OCI-LY7 (cell line): ENCODE measurements at regions not wholly inside any gene's neighbourhood (a gene's known extent, or its start where the extent isn't known, plus 50 kb on each side); places are given as distances from the start of the nearest gene placed in this dataset.

Source experiments
- BruUV-seq: library from RNA; stranded (reverse); fragments of 400-500 nt; replicated peaks from 2 replicates; lab custom pipeline; 2021; lab: Mats Ljungman, UMichigan
- CTCF ChIA-PET: fragments of 300-600 bp; sonication (Branson Sonifier 250); formaldehyde crosslinking; loops from one replicate; lab custom pipeline; 2022; ENCODE audit warnings: antibody characterized with exemption; ENCODE audit not compliant: unreplicated experiment; lab: Charles Lee
- POLR2A ChIA-PET: fragments of 300-600 bp; sonication (Branson Sonifier 250); formaldehyde crosslinking; loops from one replicate; lab custom pipeline; 2022; ENCODE audit warnings: antibody characterized with exemption; lab: Charles Lee
- DNase-seq: peaks from one replicate; pipeline ENCODE4 v3.0.0-alpha.2; 2015; ENCODE audit warnings: low spot score
- H2AFZ ChIP-seq: fragments of 200-600 bp; sonication (generic), shearing (Covaris generic); 2 replicates; pipeline ENCODE4 v1.6.1; 2014; ENCODE audit warnings: mild to moderate bottlenecking, antibody characterized with exemption, low read length, moderate library complexity
- H3K27ac ChIP-seq: fragments of 200-600 bp; sonication (generic); 2 replicates; pipeline ENCODE4 v1.5.1; 2014; ENCODE audit warnings: mixed run types, low read depth, mild to moderate bottlenecking, moderate library complexity, low read length, inconsistent platforms; ENCODE audit not compliant: poor library complexity, severe bottlenecking
- H3K36me3 ChIP-seq: fragments of 200-600 bp; sonication (generic); 2 replicates; pipeline ENCODE4 v1.6.1; 2014; ENCODE audit warnings: mild to moderate bottlenecking, antibody characterized with exemption, low read length, moderate library complexity, mixed read lengths; ENCODE audit not compliant: insufficient read depth
- H3K4me1 ChIP-seq: fragments of 200-600 bp; sonication (generic); 2 replicates; pipeline ENCODE4 v1.5.1; 2014; ENCODE audit warnings: mild to moderate bottlenecking, low read length; ENCODE audit not compliant: insufficient read depth, poor library complexity, severe bottlenecking
- H3K4me2 ChIP-seq: fragments of 200-600 bp; sonication (generic); 2 replicates; pipeline ENCODE4 v1.6.1; 2014; ENCODE audit warnings: mild to moderate bottlenecking, low read length
- H3K4me3 ChIP-seq: fragments of 200-600 bp; sonication (generic); 2 replicates; pipeline ENCODE4 v1.5.1; 2014; ENCODE audit warnings: mild to moderate bottlenecking, low read depth, low read length; ENCODE audit not compliant: poor library complexity, severe bottlenecking
- H3K79me2 ChIP-seq: fragments of 200-600 bp; sonication (generic); 2 replicates; pipeline ENCODE4 v1.6.1; 2016; ENCODE audit warnings: low read depth, mild to moderate bottlenecking, low read length, moderate library complexity, mixed read lengths; ENCODE audit not compliant: insufficient read depth
- H3K9me2 ChIP-seq: fragments of 200-600 bp; sonication (generic); 2 replicates; pipeline ENCODE4 v1.6.1; 2016; ENCODE audit warnings: mild to moderate bottlenecking, low read length, mixed read lengths; ENCODE audit not compliant: insufficient read depth
- H3K9me3 ChIP-seq: fragments of 200-600 bp; sonication (generic); 2 replicates; pipeline ENCODE4 v1.6.1; 2014; ENCODE audit warnings: mild to moderate bottlenecking, mixed run types, low read length, mixed read lengths
- H4K20me1 ChIP-seq: fragments of 200-600 bp; sonication (generic); 2 replicates; pipeline ENCODE4 v1.6.1; 2014; ENCODE audit warnings: mild to moderate bottlenecking, antibody characterized with exemption, low read length, moderate library complexity, mixed read lengths; ENCODE audit not compliant: insufficient read depth
- EZH2phosphoT487 ChIP-seq: fragments of 200-600 bp; sonication (generic); IDR thresholded peaks from 2 replicates; pipeline ENCODE4 v1.6.1; 2018; ENCODE audit warnings: low read depth, borderline replicate concordance, mild to moderate bottlenecking, mixed run types, antibody characterized with exemption, low read length, moderate library complexity, mixed read lengths
- intact Hi-C: fragments of 100-400 bp; cut with micrococcal nuclease; formaldehyde crosslinking; loops from one replicate; pipeline ENCODE4 v1.10.0; 2022; ENCODE audit not compliant: unreplicated experiment
- TF ChIP-seq, protein P1 (sequence below): fragments of 200-600 bp; sonication (generic); conservative IDR thresholded peaks from 2 replicates; pipeline ENCODE4 v1.5.1; 2014; ENCODE audit warnings: mild to moderate bottlenecking, antibody characterized with exemption, low read length, moderate library complexity, mixed read lengths

DNA sequence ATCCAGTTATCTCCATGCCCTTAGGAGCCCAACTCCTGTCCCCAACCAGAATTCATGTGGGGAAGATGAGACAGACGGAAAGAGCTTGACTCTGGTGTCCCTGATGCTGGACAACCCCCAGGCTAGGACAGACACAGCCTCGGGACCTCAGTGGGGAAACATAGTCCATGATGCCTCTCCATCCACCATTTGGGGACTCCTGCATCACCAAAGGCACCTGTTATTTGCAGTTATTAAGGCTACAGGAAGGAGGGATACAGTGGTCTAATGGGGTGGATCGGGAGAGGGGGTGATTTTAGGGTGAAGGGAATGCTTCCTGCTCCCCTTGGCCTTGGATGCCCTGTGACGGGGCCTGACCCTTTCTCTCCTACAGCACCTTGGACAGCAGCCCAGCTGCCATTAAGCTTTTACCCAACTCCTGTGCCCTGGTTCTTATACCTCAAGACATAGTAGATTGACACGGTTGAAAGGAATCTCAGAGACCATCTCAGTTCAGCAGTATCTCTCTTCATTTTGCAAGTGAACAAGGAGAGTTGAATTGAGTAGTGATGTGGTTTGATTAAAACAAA, 111.6 kb downstream of the MATN1 start:
- H3K4me3 ChIP-seq = no peak overlapping the region
- intact Hi-C loops = no loop called here
- no peak overlapping the region for H3K27ac ChIP-seq
- no peaks in the 10 kb centered on the region for H3K36me3 ChIP-seq
- no peaks in the 10 kb centered on the region for H3K9me3 ChIP-seq
- no peaks in the 10 kb centered on the region for H3K79me2 ChIP-seq
- H3K4me2 ChIP-seq = no peak overlapping the region
- H3K9me2 ChIP-seq = no peaks in the 10 kb centered on the region
- TF ChIP-seq, protein P1, sequence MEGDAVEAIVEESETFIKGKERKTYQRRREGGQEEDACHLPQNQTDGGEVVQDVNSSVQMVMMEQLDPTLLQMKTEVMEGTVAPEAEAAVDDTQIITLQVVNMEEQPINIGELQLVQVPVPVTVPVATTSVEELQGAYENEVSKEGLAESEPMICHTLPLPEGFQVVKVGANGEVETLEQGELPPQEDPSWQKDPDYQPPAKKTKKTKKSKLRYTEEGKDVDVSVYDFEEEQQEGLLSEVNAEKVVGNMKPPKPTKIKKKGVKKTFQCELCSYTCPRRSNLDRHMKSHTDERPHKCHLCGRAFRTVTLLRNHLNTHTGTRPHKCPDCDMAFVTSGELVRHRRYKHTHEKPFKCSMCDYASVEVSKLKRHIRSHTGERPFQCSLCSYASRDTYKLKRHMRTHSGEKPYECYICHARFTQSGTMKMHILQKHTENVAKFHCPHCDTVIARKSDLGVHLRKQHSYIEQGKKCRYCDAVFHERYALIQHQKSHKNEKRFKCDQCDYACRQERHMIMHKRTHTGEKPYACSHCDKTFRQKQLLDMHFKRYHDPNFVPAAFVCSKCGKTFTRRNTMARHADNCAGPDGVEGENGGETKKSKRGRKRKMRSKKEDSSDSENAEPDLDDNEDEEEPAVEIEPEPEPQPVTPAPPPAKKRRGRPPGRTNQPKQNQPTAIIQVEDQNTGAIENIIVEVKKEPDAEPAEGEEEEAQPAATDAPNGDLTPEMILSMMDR = no peak
- TF ChIP-seq EZH2phosphoT487 = no peak
- POLR2A ChIA-PET = no interaction called here
- H3K4me1 ChIP-seq = no peaks in the 10 kb centered on the region
- H2AFZ ChIP-seq = no peak overlapping the region
- CTCF ChIA-PET = no interaction called here
- BruUV-seq = no TSS peak
- no peak for DNase-seq
- no peaks in the 10 kb centered on the region for H4K20me1 ChIP-seq

GRCh38 chr1:30610917-30611316, 112.5 kb downstream of the MATN1 start:
- no peaks in the 10 kb centered on the region for H4K20me1 ChIP-seq
- TF ChIP-seq, protein P1 = no peak
- no peak for TF ChIP-seq EZH2phosphoT487
- DNase-seq = no peak
- ChIA-PET CTCF (no interaction called here), POLR2A (no interaction called here)
- no peaks in the 10 kb centered on the region for H3K4me1 ChIP-seq
- H3K9me2 ChIP-seq = no peaks in the 10 kb centered on the region
- H3K36me3 ChIP-seq = no peaks in the 10 kb centered on the region
- no peak overlapping the region for H3K27ac ChIP-seq
- no peaks in the 10 kb centered on the region for H3K79me2 ChIP-seq
- H2AFZ ChIP-seq = no peak overlapping the region
- intact Hi-C loops = no loop called here
- no TSS peak for BruUV-seq
- H3K4me3 ChIP-seq = no peak overlapping the region
- H3K9me3 ChIP-seq = no peaks in the 10 kb centered on the region
- no peak overlapping the region for H3K4me2 ChIP-seq

DNA sequence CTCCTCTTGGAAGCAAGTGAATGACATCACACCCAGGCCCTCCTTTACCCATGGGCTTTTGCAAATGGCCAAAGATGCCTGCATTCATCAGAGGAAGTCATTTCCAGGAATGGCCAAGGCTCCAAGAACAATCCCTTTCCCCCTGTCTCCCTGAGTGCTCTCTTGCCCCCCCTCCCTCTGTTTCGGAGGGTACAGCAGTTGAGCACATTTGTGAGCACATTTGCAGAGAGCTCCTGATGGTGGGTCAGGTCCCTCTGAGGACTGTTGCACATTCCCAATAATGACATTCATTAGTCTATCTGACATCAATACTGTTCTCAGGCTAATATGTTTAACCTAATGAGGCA, 113.4 kb downstream of the MATN1 start:
- no peak for TF ChIP-seq EZH2phosphoT487
- TF ChIP-seq, protein P1 = no peak
- CTCF ChIA-PET = interaction anchor here (0.6 kb wide), 1 partner anchor 63 kb away, joined by 3 read pairs; no protein-coding TSS in a partner anchor

More for the DNA sequence above, 113.4 kb downstream of the MATN1 start:
- Histone ChIP-seq H3K27ac (no peak overlapping the region), H3K4me1 (no peaks in the 10 kb centered on the region), H3K79me2 (no peaks in the 10 kb centered on the region), H2AFZ (no peak overlapping the region), H3K9me3 (no peaks in the 10 kb centered on the region), H3K4me3 (no peak overlapping the region), H3K36me3 (no peaks in the 10 kb centered on the region), H3K9me2 (no peaks in the 10 kb centered on the region), H4K20me1 (no peaks in the 10 kb centered on the region), H3K4me2 (no peak overlapping the region)
- intact Hi-C loops = no loop called here
- no peak for DNase-seq
- BruUV-seq = no TSS peak
- POLR2A ChIA-PET = no interaction called here
